ENCODE measurements at regions not wholly inside any gene's neighbourhood (a gene's known extent, or its start where the extent isn't known, plus 50 kb on each side); places are given as distances from the start of the nearest gene placed in this dataset.

GRCh38 chr5:44252545-44252944 is 136.7 kb downstream of the FGF10 start:
- H3K4me3 ChIP-seq (ENCODE audit: low read length in 2 of 2) = no peak overlapping the region
- H3K4me3 Mint-ChIP-seq = no peak overlapping the region
- intact Hi-C loops (cut with micrococcal nuclease) = no loop called here
- no peak overlapping the region for H3K27ac ChIP-seq (ENCODE audit: low read depth, low read length)
- H3K36me3 ChIP-seq (ENCODE audit: insufficient read depth, low read length) = no peaks in the 10 kb centered on the region
- no peaks in the 10 kb centered on the region for H3K27me3 ChIP-seq (ENCODE audit: insufficient read depth, low read length)
- H3K27me3 Mint-ChIP-seq = no peaks in the 10 kb centered on the region
- ChIA-PET CTCF (ENCODE audit: partially characterized antibody) (no interaction called here), POLR2A (ENCODE audit: partially characterized antibody) (no interaction called here)
- no peaks in the 10 kb centered on the region for H3K36me3 Mint-ChIP-seq
- no peaks in the 10 kb centered on the region for H3K9me3 ChIP-seq (ENCODE audit: control insufficient read depth in 1 of 2, low read length in 2 of 2)
- H3K4me1 Mint-ChIP-seq = no peaks in the 10 kb centered on the region
- H3K27ac Mint-ChIP-seq = no peak overlapping the region
- H3K9me3 Mint-ChIP-seq = peaks cover 0 to 10% (median 4%) of the 10 kb centered on the region in 8 donors
- no peaks in the 10 kb centered on the region for H3K4me1 ChIP-seq (ENCODE audit: insufficient read depth, low read length)
- no peak for DNase-seq

- Histone ChIP-seq H3K9me3 (ENCODE audit: control insufficient read depth in 1 of 2, low read length in 2 of 2) (no peaks in the 10 kb centered on the region), H3K4me3 (ENCODE audit: low read length in 2 of 2) (no peak overlapping the region), H3K27me3 (ENCODE audit: insufficient read depth, low read length) (no peaks in the 10 kb centered on the region), H3K27ac (ENCODE audit: low read depth, low read length) (no peak overlapping the region), H3K36me3 (ENCODE audit: insufficient read depth, low read length) (no peaks in the 10 kb centered on the region), H3K4me1 (ENCODE audit: insufficient read depth, low read length) (no peaks in the 10 kb centered on the region)
- ChIA-PET CTCF (ENCODE audit: partially characterized antibody) (no interaction called here), POLR2A (ENCODE audit: partially characterized antibody) (no interaction called here)
- no peak overlapping the region for H3K27ac Mint-ChIP-seq
- no peak for DNase-seq
- no peak overlapping the region for H3K4me3 Mint-ChIP-seq
- peaks cover 0 to 11% (median 5%) of the 10 kb centered on the region in 8 donors for H3K9me3 Mint-ChIP-seq
- H3K36me3 Mint-ChIP-seq = no peaks in the 10 kb centered on the region
- no peaks in the 10 kb centered on the region for H3K27me3 Mint-ChIP-seq
- no peaks in the 10 kb centered on the region for H3K4me1 Mint-ChIP-seq
- intact Hi-C loops (cut with micrococcal nuclease) = no loop called here
Observed at GRCh38 chr5:44246986-44247385, 142.2 kb downstream of the FGF10 start.

- Mint-ChIP-seq H3K27ac (no peak overlapping the region), H3K4me3 (no peak overlapping the region), H3K9me3 (peaks cover 0 to 11% (median 5%) of the 10 kb centered on the region in 8 donors), H3K36me3 (no peaks in the 10 kb centered on the region), H3K4me1 (no peaks in the 10 kb centered on the region), H3K27me3 (no peaks in the 10 kb centered on the region)
- no peaks in the 10 kb centered on the region for H3K4me1 ChIP-seq (ENCODE audit: insufficient read depth, low read length)
- POLR2A ChIA-PET (ENCODE audit: partially characterized antibody) = no interaction called here
- no peak for DNase-seq
- no peaks in the 10 kb centered on the region for H3K27me3 ChIP-seq (ENCODE audit: insufficient read depth, low read length)
- H3K36me3 ChIP-seq (ENCODE audit: insufficient read depth, low read length) = no peaks in the 10 kb centered on the region
- H3K4me3 ChIP-seq (ENCODE audit: low read length in 2 of 2) = no peak overlapping the region
- H3K27ac ChIP-seq (ENCODE audit: low read depth, low read length) = no peak overlapping the region
- CTCF ChIA-PET (ENCODE audit: partially characterized antibody) = no interaction called here
- H3K9me3 ChIP-seq (ENCODE audit: control insufficient read depth in 1 of 2, low read length in 2 of 2) = no peaks in the 10 kb centered on the region
- intact Hi-C loops (cut with micrococcal nuclease) = no loop called here
Observed at GRCh38 chr5:44245935-44246334, 143.3 kb downstream of the FGF10 start.

GRCh38 chr5:44242791-44243190 is 146.4 kb downstream of the FGF10 start:
- no peaks in the 10 kb centered on the region for H3K36me3 Mint-ChIP-seq
- POLR2A ChIA-PET (ENCODE audit: partially characterized antibody) = no interaction called here

GRCh38 chr5:44236040-44236439 is 153.2 kb downstream of the FGF10 start:
- CTCF ChIA-PET (ENCODE audit: partially characterized antibody) = no interaction called here

More at GRCh38 chr5:44242791-44243190, 146.4 kb downstream of the FGF10 start:
- Histone ChIP-seq H3K27me3 (ENCODE audit: insufficient read depth, low read length) (no peaks in the 10 kb centered on the region), H3K9me3 (ENCODE audit: control insufficient read depth in 1 of 2, low read length in 2 of 2) (no peaks in the 10 kb centered on the region), H3K27ac (ENCODE audit: low read depth, low read length) (no peak overlapping the region), H3K36me3 (ENCODE audit: insufficient read depth, low read length) (no peaks in the 10 kb centered on the region), H3K4me3 (ENCODE audit: low read length in 2 of 2) (no peak overlapping the region), H3K4me1 (ENCODE audit: insufficient read depth, low read length) (no peaks in the 10 kb centered on the region)
- no peaks in the 10 kb centered on the region for H3K27me3 Mint-ChIP-seq
- DNase-seq = no peak
- H3K4me1 Mint-ChIP-seq = no peaks in the 10 kb centered on the region
- H3K9me3 Mint-ChIP-seq = peaks cover 0 to 5% (median 3%) of the 10 kb centered on the region in 8 donors
- H3K27ac Mint-ChIP-seq = no peak overlapping the region
- intact Hi-C loops (cut with micrococcal nuclease) = no loop called here
- H3K4me3 Mint-ChIP-seq = no peak overlapping the region
- CTCF ChIA-PET (ENCODE audit: partially characterized antibody) = no interaction called here

GRCh38 chr5:44233691-44234090 is 155.5 kb downstream of the FGF10 start:
- H3K27me3 ChIP-seq (ENCODE audit: insufficient read depth, low read length) = no peaks in the 10 kb centered on the region
- Mint-ChIP-seq H3K4me1 (no peaks in the 10 kb centered on the region), H3K36me3 (no peaks in the 10 kb centered on the region), H3K4me3 (no peak overlapping the region), H3K9me3 (peaks cover 0 to 15% (median 9%) of the 10 kb centered on the region in 8 donors), H3K27me3 (no peaks in the 10 kb centered on the region), H3K27ac (no peak overlapping the region)
- DNase-seq = no peak
- ChIA-PET CTCF (ENCODE audit: partially characterized antibody) (no interaction called here), POLR2A (ENCODE audit: partially characterized antibody) (no interaction called here)
- no peak overlapping the region for H3K4me3 ChIP-seq (ENCODE audit: low read length in 2 of 2)
- peaks cover 0 to 3% of the 10 kb centered on the region in 2 donors for H3K9me3 ChIP-seq (ENCODE audit: control insufficient read depth in 1 of 2, low read length in 2 of 2)
- H3K27ac ChIP-seq (ENCODE audit: low read depth, low read length) = no peak overlapping the region
- intact Hi-C loops (cut with micrococcal nuclease) = no loop called here
- no peaks in the 10 kb centered on the region for H3K4me1 ChIP-seq (ENCODE audit: insufficient read depth, low read length)
- H3K36me3 ChIP-seq (ENCODE audit: insufficient read depth, low read length) = no peaks in the 10 kb centered on the region

More at GRCh38 chr5:44236040-44236439, 153.2 kb downstream of the FGF10 start:
- Mint-ChIP-seq H3K4me1 (no peaks in the 10 kb centered on the region), H3K27ac (no peak overlapping the region), H3K9me3 (peaks cover 0 to 10% (median 3%) of the 10 kb centered on the region in 8 donors), H3K4me3 (no peak overlapping the region), H3K36me3 (no peaks in the 10 kb centered on the region), H3K27me3 (no peaks in the 10 kb centered on the region)
- Histone ChIP-seq H3K4me1 (ENCODE audit: insufficient read depth, low read length) (no peaks in the 10 kb centered on the region), H3K36me3 (ENCODE audit: insufficient read depth, low read length) (no peaks in the 10 kb centered on the region), H3K27me3 (ENCODE audit: insufficient read depth, low read length) (no peaks in the 10 kb centered on the region), H3K27ac (ENCODE audit: low read depth, low read length) (no peak overlapping the region), H3K4me3 (ENCODE audit: low read length in 2 of 2) (no peak overlapping the region), H3K9me3 (ENCODE audit: control insufficient read depth in 1 of 2, low read length in 2 of 2) (no peaks in the 10 kb centered on the region)
- intact Hi-C loops (cut with micrococcal nuclease) = no loop called here
- POLR2A ChIA-PET (ENCODE audit: partially characterized antibody) = no interaction called here
- DNase-seq = no peak

GRCh38 chr5:44225231-44226160 is 163.7 kb downstream of the FGF10 start:
- no peaks in the 10 kb centered on the region for H3K27me3 Mint-ChIP-seq
- no peaks in the 10 kb centered on the region for H3K4me1 Mint-ChIP-seq
- H3K4me1 ChIP-seq (ENCODE audit: insufficient read depth, low read length) = no peaks in the 10 kb centered on the region
- no peak overlapping the region for H3K27ac ChIP-seq (ENCODE audit: low read depth, low read length)
- no peak overlapping the region for H3K4me3 Mint-ChIP-seq
- ChIA-PET CTCF (ENCODE audit: partially characterized antibody) (no interaction called here), POLR2A (ENCODE audit: partially characterized antibody) (no interaction called here)
- no peaks in the 10 kb centered on the region for H3K27me3 ChIP-seq (ENCODE audit: insufficient read depth, low read length)
- no peak overlapping the region for H3K4me3 ChIP-seq (ENCODE audit: low read length in 2 of 2)
- no peak for DNase-seq
- peaks cover 0 to 8% (median 3%) of the 10 kb centered on the region in 8 donors for H3K9me3 Mint-ChIP-seq
- H3K36me3 Mint-ChIP-seq = no peaks in the 10 kb centered on the region
- peaks cover 0 to 3% of the 10 kb centered on the region in 2 donors for H3K9me3 ChIP-seq (ENCODE audit: control insufficient read depth in 1 of 2, low read length in 2 of 2)
- H3K36me3 ChIP-seq (ENCODE audit: insufficient read depth, low read length) = no peaks in the 10 kb centered on the region
- no peak overlapping the region for H3K27ac Mint-ChIP-seq
- intact Hi-C loops (cut with micrococcal nuclease) = no loop called here

Data from CD4-positive, alpha-beta memory T cell (primary cell).